Uterus (tissue), 2 donors: ENCODE measurements at regions not wholly inside any gene's neighbourhood (a gene's known extent, or its start where the extent isn't known, plus 50 kb on each side); places are given as distances from the start of the nearest gene placed in this dataset.

ENCODE experiments used
- CTCF ChIP-seq, 4 experiments: fragments of 200-600 bp in 2 of 4; fragments of 450-650 bp in 2 of 4; sonication (generic) in 2 of 4; IDR thresholded peaks; one replicate each; pipeline ENCODE4 v1.5.1; 2016 to 2019; ENCODE audit warnings: antibody characterized with exemption in 4 of 4, mild to moderate bottlenecking in 2 of 4, moderate library complexity in 1 of 4
- POLR2A ChIP-seq, 2 donors: fragments of 450-650 bp; IDR thresholded peaks; one replicate each; pipeline ENCODE4 v1.6.1; 2016; ENCODE audit warnings: antibody characterized with exemption in 2 of 2, mild to moderate bottlenecking in 1 of 2, moderate library complexity in 1 of 2

DNA sequence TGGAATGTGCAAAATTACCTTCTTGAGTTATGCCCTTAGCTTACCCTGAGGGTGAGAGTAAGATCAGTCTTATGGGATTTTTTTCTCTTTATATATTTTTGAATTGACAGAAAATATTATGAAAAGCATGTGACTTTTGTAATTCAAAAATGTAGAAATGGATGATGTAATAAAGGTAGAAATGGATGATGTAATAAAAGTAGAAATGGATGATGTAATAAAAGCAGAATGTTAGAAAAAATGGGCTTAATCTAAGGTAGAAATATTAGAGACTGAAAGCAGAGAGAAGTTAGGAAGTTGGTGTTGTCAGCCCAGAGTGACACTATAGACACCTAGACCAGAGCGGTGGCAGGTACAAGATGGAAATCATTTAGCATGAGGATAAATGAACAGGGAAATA is 107.1 kb upstream of the THSD7B start:
- TF ChIP-seq CTCF (IDR thresholded peaks at IDR 0.05) = no peak
- no peak for TF ChIP-seq POLR2A (IDR thresholded peaks at IDR 0.05)
